ENCODE measurements at regions not wholly inside any gene's neighbourhood (a gene's known extent, or its start where the extent isn't known, plus 50 kb on each side); places are given as distances from the start of the nearest gene placed in this dataset.

- DNase-seq: peak in 1 of 51 donors; percentile 3
These were observed 167.0 kb downstream of the TSEN15 start for GRCh38 chr1:184218458-184219075.

- no peak for DNase-seq
These were observed 167.4 kb upstream of the C1orf21 start for GRCh38 chr1:184219414-184219813.

- no peak for DNase-seq
These were observed 166.9 kb upstream of the C1orf21 start for GRCh38 chr1:184219883-184220282.

GRCh38 chr1:184221087-184221486, 165.7 kb upstream of the C1orf21 start:
- DNase-seq: no peak

- peak in 32 of 51 donors; percentile 3 to 59 (median 22) for DNase-seq
These were observed 164.2 kb upstream of the C1orf21 start for GRCh38 chr1:184222652-184223052.

GRCh38 chr1:184223216-184223615, 163.6 kb upstream of the C1orf21 start:
- no peak for DNase-seq

GRCh38 chr1:184225283-184226099, 161.3 kb upstream of the C1orf21 start:
- DNase-seq: no peak

GRCh38 chr1:184226100-184226487, 160.7 kb upstream of the C1orf21 start:
- DNase-seq: no peak

- no peak for DNase-seq
These were observed 158.3 kb upstream of the C1orf21 start for GRCh38 chr1:184228558-184228957.

- DNase-seq: no peak
These were observed 149.2 kb upstream of the C1orf21 start for GRCh38 chr1:184237588-184237987.

- no peak for DNase-seq
These were observed 145.4 kb upstream of the C1orf21 start for GRCh38 chr1:184241446-184241845.

- DNase-seq: no peak
These were observed 144.3 kb upstream of the C1orf21 start for GRCh38 chr1:184242507-184242943.

- no peak for DNase-seq
These were observed 141.9 kb upstream of the C1orf21 start for GRCh38 chr1:184244962-184245361.

- no peak for DNase-seq
These were observed 139.2 kb upstream of the C1orf21 start for GRCh38 chr1:184247671-184248070.

GRCh38 chr1:184253921-184254320, 132.9 kb upstream of the C1orf21 start:
- no peak for DNase-seq

GRCh38 chr1:184254849-184255248, 132.0 kb upstream of the C1orf21 start:
- DNase-seq: no peak

- no peak for DNase-seq
These were observed 131.3 kb upstream of the C1orf21 start for GRCh38 chr1:184255560-184255959.

GRCh38 chr1:184257873-184258272, 129.0 kb upstream of the C1orf21 start:
- DNase-seq: no peak

GRCh38 chr1:184258525-184258924, 128.3 kb upstream of the C1orf21 start:
- DNase-seq: no peak

- DNase-seq: no peak
These were observed 126.4 kb upstream of the C1orf21 start for GRCh38 chr1:184260382-184260781.

GRCh38 chr1:184262109-184262508, 124.7 kb upstream of the C1orf21 start:
- DNase-seq: no peak

- no peak for DNase-seq
These were observed 119.1 kb upstream of the C1orf21 start for GRCh38 chr1:184267747-184268146.

- no peak for DNase-seq
These were observed 116.3 kb upstream of the C1orf21 start for GRCh38 chr1:184270556-184270955.
